ENCODE measurements at regions not wholly inside any gene's neighbourhood (a gene's known extent, or its start where the extent isn't known, plus 50 kb on each side); places are given as distances from the start of the nearest gene placed in this dataset.

DNA sequence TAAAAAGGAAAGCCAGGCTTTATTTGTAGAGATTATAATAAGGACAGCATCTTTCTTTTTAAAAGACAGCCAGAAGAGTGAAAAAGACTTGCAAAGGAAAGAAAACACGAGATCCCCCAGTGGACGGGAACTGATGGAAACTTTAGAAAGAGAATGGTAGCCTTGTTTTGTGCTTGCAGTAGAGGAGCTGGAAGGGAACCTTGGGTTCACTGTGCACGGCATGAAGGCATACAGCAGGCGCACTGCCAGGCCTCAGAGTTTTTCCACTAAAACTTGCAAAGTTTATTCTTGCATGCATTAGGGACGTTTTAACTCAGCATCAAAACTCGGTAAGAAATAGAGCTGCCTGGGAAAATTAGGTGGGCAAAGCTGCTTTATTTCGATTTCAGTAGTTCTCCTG lies 248.6 kb downstream of the IRX1 start:
- TF ChIP-seq SIN3A (IDR thresholded peaks at IDR 0.05; ENCODE audit: borderline replicate concordance, insufficient read depth, low read length) = no peak
- TF ChIP-seq POLR2AphosphoS5 (IDR thresholded peaks at IDR 0.05; ENCODE audit: low read depth, low read length) = no peak
- TF ChIP-seq REST (IDR thresholded peaks at IDR 0.05; ENCODE audit: insufficient read depth in 1 of 2, low read depth in 2 of 2, low read length in 2 of 2) = no peak
- no peak for TF ChIP-seq FOXP2 (optimal IDR thresholded peaks at IDR 0.05; ENCODE audit: borderline replicate concordance, extremely low read depth, extremely low read length, insufficient read depth)
- TF ChIP-seq TAF1 (IDR thresholded peaks at IDR 0.05; ENCODE audit: borderline replicate concordance, insufficient read depth, low read length) = no peak

DNA sequence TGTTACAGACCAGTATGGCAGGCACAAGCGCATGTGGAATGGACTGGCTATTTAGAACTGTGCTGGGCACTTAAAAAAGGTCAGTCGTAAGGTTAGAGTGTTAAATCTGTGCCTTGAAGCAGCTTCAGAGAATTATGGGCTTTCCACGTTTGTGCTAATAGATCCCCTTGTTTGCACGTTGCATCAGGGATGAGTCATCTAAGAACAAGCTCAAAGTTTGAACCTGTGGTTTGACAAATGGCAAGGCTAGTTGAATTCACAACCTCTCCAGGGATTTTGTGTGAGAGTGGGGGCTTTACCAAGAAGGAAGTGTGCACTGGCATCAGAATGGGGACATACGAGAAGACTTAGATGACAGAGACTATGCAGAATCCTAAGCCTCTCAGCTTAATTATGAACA lies 249.6 kb downstream of the IRX1 start:
- no peak for TF ChIP-seq POLR2AphosphoS5 (IDR thresholded peaks at IDR 0.05; ENCODE audit: low read depth, low read length)
- no peak for TF ChIP-seq TAF1 (IDR thresholded peaks at IDR 0.05; ENCODE audit: borderline replicate concordance, insufficient read depth, low read length)
- no peak for TF ChIP-seq SIN3A (IDR thresholded peaks at IDR 0.05; ENCODE audit: borderline replicate concordance, insufficient read depth, low read length)
- TF ChIP-seq REST (IDR thresholded peaks at IDR 0.05; ENCODE audit: insufficient read depth in 1 of 2, low read depth in 2 of 2, low read length in 2 of 2) = no peak
- no peak for TF ChIP-seq FOXP2 (optimal IDR thresholded peaks at IDR 0.05; ENCODE audit: borderline replicate concordance, extremely low read depth, extremely low read length, insufficient read depth)

- TF ChIP-seq FOXP2 (optimal IDR thresholded peaks at IDR 0.05; ENCODE audit: borderline replicate concordance, extremely low read depth, extremely low read length, insufficient read depth) (no peak), SIN3A (IDR thresholded peaks at IDR 0.05; ENCODE audit: borderline replicate concordance, insufficient read depth, low read length) (no peak), POLR2AphosphoS5 (IDR thresholded peaks at IDR 0.05; ENCODE audit: low read depth, low read length) (no peak), TAF1 (IDR thresholded peaks at IDR 0.05; ENCODE audit: borderline replicate concordance, insufficient read depth, low read length) (no peak)
Measured at GRCh38 chr5:3852161-3852916, 256.7 kb downstream of the IRX1 start.

- TF ChIP-seq FOXP2 (optimal IDR thresholded peaks at IDR 0.05; ENCODE audit: borderline replicate concordance, extremely low read depth, extremely low read length, insufficient read depth) = no peak
- no peak for TF ChIP-seq TAF1 (IDR thresholded peaks at IDR 0.05; ENCODE audit: borderline replicate concordance, insufficient read depth, low read length)
- no peak for TF ChIP-seq SIN3A (IDR thresholded peaks at IDR 0.05; ENCODE audit: borderline replicate concordance, insufficient read depth, low read length)
- TF ChIP-seq REST (IDR thresholded peaks at IDR 0.05; ENCODE audit: insufficient read depth in 1 of 2, low read depth in 2 of 2, low read length in 2 of 2) = no peak
- TF ChIP-seq POLR2AphosphoS5 (IDR thresholded peaks at IDR 0.05; ENCODE audit: low read depth, low read length) = no peak
Measured at GRCh38 chr5:3853362-3853761, 257.7 kb downstream of the IRX1 start.

DNA sequence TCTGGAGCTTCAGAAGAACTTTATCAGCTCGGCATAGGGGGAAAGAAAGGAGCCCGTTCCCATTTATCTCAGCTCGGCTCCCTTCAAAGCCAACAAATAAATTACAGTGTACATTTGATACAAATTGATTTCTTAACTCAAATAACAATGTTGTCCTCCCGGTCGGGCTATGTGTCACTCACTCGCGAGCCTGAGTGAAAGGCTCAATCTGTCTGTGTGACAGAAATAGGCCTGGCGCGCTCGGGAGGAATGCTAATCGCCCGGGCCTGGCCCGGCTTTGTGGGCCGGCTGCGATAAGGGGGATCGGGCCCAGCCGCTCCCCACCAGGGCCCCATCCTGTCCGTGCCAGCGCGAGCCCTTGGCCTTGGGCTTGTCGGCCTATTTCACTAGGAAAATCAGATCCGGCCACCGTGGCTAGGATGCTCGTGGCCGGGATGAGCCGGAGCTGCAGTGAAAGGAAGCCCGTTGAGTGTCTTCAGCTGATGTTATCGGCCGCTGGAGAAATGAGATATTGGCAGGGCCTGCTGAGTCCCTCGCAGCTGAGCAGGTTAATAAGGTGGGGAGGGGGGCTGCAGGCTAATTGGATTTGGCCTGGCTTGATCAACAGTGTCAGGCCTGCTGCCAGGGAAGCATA lies 258.7 kb downstream of the IRX1 start:
- TF ChIP-seq FOXP2 (optimal IDR thresholded peaks at IDR 0.05; ENCODE audit: borderline replicate concordance, extremely low read depth, extremely low read length, insufficient read depth) (no peak), POLR2AphosphoS5 (IDR thresholded peaks at IDR 0.05; ENCODE audit: low read depth, low read length) (no peak), TAF1 (IDR thresholded peaks at IDR 0.05; ENCODE audit: borderline replicate concordance, insufficient read depth, low read length) (no peak), REST (IDR thresholded peaks at IDR 0.05; ENCODE audit: insufficient read depth in 1 of 2, low read depth in 2 of 2, low read length in 2 of 2) (no peak), SIN3A (IDR thresholded peaks at IDR 0.05; ENCODE audit: borderline replicate concordance, insufficient read depth, low read length) (no peak)

Data from PFSK-1 (cell line).